GM10266 (cell line): ENCODE measurements at regions not wholly inside any gene's neighbourhood (a gene's known extent, or its start where the extent isn't known, plus 50 kb on each side); places are given as distances from the start of the nearest gene placed in this dataset.

Experiments
- DNase-seq: peaks from one replicate; pipeline ENCODE4 v3.0.0; 2012; ENCODE audit errors: extremely low spot score
- CTCF ChIP-seq: IDR thresholded peaks from 2 replicates; pipeline ENCODE4 v1.5.1; 2012; ENCODE audit warnings: mild to moderate bottlenecking, low read depth; ENCODE audit not compliant: control insufficient read depth, insufficient read depth; ENCODE audit errors: missing control alignments

DNA sequence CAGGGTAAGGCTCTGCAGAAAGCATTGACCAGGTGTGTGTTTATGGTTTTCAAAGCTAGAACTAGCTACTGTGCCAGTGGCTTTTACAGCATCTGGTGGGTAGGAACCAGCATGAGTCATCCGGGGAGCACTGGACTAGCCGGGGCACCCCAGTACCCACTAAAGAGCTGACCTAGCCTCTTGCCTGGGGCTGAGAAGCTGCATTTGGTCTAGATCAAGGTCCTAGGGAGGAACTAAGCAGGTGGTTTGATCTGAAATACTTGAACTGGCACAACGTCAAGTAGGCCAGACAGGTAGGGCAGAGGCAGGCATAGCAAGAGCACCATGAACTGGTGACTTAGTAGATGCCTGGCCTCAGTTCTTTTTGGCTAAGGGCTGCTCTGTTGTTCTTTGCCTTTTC is 109.8 kb upstream of the PTPRK start:
- TF ChIP-seq CTCF, result no peak
- no peak for DNase-seq

DNA sequence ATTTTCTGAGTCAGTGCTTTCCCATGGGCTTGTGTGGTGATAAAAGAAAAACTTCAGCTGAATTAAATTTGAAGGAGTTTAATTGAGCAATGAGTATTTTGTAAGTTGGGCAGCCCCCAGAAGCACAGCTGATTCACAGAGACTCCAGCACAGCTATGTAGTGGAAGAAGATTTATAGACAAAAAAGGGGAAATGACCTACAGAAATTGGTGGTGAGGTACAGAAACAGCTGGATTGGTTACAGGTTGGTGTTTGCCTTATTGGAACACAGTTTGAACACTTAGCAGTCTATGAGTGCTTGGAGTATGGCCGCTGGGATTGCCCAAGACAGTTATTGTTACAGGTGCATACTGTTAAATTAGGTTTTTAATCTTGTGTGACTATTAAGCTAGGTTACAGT is 96.9 kb upstream of the PTPRK start:
- no peak for DNase-seq

GRCh38 chr6:128616342-128616741 is 95.9 kb upstream of the PTPRK start:
- no peak for TF ChIP-seq CTCF
- no peak for DNase-seq

More for the DNA sequence above, 96.9 kb upstream of the PTPRK start:
- no peak for TF ChIP-seq CTCF

GRCh38 chr6:128606611-128607010 is 86.2 kb upstream of the PTPRK start:
- no peak for DNase-seq
- no peak for TF ChIP-seq CTCF

- DNase-seq, result no peak
- TF ChIP-seq CTCF, result no peak
Observed at GRCh38 chr6:128605961-128606360, 85.6 kb upstream of the PTPRK start.

- TF ChIP-seq CTCF, result no peak
- DNase-seq, result no peak
Observed at GRCh38 chr6:128601060-128601459, 80.7 kb upstream of the PTPRK start.

DNA sequence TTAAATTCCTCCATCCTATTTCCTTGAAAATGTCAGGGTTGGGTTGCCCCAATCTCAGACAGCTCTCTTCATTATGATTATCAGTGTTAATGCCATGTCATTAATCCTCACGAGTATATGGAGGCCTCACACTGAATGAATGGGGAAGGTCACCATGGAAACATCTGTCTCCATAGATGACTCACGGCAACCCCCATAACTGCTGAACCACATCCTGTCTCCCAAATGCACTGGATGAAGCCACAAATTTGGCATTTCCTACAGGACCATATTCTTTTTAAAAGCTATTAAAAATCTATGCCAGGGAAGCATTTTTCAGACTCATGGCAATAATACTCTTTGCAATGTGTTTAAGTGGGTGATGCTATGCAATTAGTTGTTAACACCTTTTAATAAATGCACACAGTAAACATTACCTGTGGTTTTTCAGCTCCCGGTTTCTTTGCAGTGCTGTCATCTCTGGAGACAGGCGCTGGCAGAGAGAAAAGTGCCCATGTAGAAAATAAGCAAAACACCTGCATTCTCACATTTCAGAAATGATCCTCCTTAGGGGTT is 80.1 kb upstream of the PTPRK start:
- DNase-seq, result no peak
- TF ChIP-seq CTCF, result no peak
